IPS-18c (cell line): ENCODE measurements at regions not wholly inside any gene's neighbourhood (a gene's known extent, or its start where the extent isn't known, plus 50 kb on each side); places are given as distances from the start of the nearest gene placed in this dataset.

ENCODE experiments used
- H3K4me3 ChIP-seq: 2 replicates; pipeline ENCODE4 v1.7.0; 2013; ENCODE audit warnings: low read depth, mild to moderate bottlenecking, low read length, moderate library complexity; ENCODE audit not compliant: insufficient read depth
- H3K9me3 ChIP-seq: one replicate; pipeline ENCODE4 v1.6.1; 2013; ENCODE audit warnings: mild to moderate bottlenecking, low read length, moderate library complexity; ENCODE audit not compliant: control insufficient read depth, insufficient read depth

DNA sequence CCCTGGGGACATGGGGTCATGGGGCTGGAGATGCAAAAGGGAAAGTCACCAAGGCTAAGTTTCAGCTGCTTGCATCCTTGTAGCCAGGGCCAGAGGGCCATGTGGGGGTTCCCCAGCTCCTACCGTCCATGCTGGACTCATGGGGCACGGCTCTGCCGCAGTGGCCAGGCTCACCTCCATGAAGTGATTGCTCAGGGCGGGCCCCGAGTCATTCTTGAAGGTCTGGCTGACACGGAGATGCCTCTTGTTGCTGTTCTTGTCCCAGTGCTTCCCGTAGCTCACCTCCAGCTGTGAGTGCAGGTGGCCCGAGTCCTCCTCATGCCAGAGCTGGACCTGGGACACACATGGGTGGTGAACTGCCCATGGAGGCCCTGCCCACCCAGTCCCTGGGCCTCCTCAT, 114.5 kb downstream of the RMI2 start:
- peaks cover 2% of the 10 kb centered on the region for H3K9me3 ChIP-seq

DNA sequence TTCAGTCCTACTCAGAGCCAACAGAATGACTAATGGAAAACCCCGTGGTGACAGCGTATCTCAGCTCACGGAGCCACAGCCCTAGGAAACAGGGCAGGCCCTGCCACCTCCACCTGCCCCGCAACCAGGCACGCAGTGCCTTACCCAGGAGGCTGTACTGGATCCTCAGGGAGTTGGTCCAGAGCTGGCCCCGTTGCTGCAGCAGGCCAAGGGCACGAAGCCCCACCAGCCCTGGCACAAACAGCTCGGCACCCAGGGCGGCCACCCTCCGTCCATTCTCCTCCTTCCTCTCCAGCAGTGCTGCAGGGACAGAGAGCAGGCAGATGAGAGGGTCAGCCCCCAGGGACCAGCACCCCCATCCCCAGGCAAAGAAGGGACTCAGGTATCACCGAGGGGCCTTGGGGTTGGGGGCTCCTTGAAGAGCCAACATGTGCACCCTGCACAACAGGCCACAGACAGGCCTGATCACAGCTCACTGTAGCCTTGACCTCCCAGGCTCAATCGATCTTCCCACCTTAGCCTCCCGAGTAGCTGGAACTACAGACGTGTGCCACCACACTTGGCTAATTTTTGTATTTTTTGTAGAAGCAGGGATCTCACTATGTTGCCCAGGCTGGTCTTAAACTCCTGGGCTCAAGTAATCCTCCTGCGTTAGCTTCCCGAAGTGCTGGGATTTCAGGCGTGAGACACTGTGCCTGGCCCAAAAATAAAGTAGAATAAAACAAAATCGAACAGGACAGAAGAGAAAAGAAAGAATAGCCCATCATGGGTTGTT, 115.7 kb downstream of the RMI2 start:
- no peaks in the 10 kb centered on the region for H3K9me3 ChIP-seq
- H3K4me3 ChIP-seq: no peak overlapping the region

More for the DNA sequence above, 114.5 kb downstream of the RMI2 start:
- no peak overlapping the region for H3K4me3 ChIP-seq

GRCh38 chr16:11461595-11461990, 116.3 kb downstream of the RMI2 start:
- H3K9me3 ChIP-seq: no peaks in the 10 kb centered on the region
- H3K4me3 ChIP-seq: no peak overlapping the region

DNA sequence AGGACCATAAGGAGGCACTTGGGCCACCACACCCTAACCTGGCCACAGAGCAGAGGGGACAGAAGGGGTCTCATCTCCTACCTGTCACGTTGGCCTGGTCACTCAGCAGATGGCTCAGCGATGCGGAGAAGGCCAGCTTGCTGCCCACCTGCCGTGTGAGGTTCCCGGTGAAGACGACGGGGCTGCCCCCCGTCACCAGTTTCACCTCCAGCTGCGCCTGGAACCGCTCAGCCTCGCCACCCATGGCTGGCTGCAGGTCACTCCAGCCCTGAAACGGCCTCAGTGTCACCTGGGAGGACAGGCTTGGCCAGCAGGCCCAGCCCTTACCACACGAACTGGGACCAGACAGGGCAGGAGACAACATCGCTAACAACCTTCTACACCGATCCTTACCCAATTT, 116.8 kb downstream of the RMI2 start:
- Histone ChIP-seq H3K4me3 (no peak overlapping the region), H3K9me3 (no peaks in the 10 kb centered on the region)

DNA sequence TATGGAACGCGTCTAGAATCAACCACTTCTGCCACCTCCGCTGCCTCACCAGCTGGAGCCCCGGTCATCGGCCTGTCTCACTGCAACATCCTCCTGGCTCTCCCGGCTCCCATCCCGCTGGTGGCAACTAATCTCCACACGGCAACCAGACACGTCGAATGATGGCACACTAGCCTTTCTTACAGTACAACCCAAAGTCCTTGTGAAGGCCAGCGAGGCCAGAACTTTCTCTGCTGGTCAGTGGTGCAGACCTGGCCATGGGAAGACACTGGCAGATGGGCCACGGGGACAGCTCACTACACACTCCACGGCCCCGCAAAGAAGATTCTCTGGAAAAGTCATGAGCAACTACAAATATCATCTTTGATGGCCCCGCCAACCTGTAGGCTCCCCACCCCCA, 117.6 kb downstream of the RMI2 start:
- Histone ChIP-seq H3K9me3 (no peaks in the 10 kb centered on the region), H3K4me3 (no peak overlapping the region)

DNA sequence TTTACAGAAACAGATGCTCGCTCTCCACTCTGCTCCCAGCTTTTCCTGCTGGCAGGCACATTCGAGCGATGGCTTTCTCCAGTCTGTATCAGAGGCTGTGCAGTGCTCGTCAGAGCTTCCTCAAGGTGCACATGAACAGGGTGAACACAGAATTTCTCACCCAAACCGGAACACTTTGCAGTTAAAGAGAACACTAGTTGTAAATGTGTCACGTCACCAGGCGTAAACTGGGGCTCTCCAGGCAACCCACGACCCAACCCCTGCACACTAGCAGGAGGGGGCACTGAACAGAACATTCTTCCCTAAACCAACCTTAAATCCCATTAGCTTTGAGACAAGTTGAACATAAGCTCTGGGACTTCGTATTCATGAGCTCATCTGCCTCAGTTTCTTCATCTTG, 119.0 kb downstream of the RMI2 start:
- Histone ChIP-seq H3K9me3 (no peaks in the 10 kb centered on the region), H3K4me3 (no peak overlapping the region)

DNA sequence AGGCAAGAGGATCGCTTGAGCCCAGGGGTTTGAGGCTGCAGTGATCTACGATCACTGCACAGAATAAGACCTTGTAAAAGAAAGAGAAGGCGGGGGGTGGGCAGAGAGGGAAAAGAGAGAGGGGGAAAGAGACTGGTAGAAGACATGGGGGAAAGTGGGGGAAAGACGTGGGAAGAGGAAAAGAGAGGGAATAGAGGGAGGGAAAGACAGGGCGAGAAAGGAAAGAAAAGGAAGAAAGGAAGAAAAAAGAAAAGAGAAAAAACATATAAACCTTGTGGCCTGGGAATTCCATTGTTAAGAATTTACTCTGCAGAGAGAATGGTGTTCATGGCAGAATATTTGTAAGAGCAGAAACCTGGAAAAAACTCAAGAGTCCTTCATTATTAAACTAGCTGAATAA, 120.4 kb downstream of the RMI2 start:
- Histone ChIP-seq H3K9me3 (no peaks in the 10 kb centered on the region), H3K4me3 (no peak overlapping the region)

- no peaks in the 10 kb centered on the region for H3K9me3 ChIP-seq
- H3K4me3 ChIP-seq: no peak overlapping the region
Observed at GRCh38 chr16:11470676-11471415, 115.9 kb downstream of the LITAF start.

- H3K4me3 ChIP-seq: no peak overlapping the region
- H3K9me3 ChIP-seq: no peaks in the 10 kb centered on the region
Observed at GRCh38 chr16:11471548-11471947, 115.2 kb downstream of the LITAF start.

DNA sequence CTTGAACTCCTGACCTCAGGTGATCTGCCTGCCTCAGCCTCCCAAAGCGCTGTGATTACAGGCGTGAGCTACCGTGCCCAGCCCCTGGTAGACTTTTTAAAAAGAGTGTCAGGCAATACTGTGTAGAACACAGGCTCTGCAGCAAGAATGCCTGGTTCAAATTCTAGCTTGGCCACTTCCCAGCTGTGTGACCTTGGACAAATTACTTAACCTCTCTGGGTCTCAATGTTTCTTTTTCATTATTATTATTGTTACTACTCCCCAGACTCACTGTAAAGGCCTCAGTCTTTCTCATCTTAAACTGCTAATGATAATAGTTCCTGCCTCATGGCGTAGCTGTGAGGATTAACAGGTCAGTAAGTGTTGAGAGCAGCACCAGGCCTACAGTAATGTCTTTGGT, 114.3 kb downstream of the LITAF start:
- no peak overlapping the region for H3K4me3 ChIP-seq
- no peaks in the 10 kb centered on the region for H3K9me3 ChIP-seq

- no peaks in the 10 kb centered on the region for H3K9me3 ChIP-seq
- H3K4me3 ChIP-seq: no peak overlapping the region
Observed at GRCh38 chr16:11472851-11473250, 113.9 kb downstream of the LITAF start.

DNA sequence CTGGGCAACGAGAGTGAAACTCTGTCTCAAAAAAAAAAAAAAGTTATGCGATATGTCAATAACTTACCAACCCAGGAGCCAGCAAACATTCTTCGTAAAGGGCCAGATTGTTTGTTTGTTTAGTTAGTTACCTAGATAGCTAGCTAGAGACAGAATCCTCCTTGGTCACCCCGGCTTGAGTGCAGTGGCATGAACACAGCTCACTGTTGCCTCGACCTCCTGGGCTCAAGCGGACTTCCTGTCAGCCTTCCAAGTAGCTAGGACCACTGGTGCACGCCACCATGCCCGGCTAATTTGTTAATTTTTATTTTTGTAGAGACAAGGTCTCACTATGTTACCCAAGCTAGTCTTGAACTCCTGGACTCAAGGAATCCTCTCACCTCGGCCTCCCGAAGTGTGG, 113.0 kb downstream of the LITAF start:
- H3K4me3 ChIP-seq: no peak overlapping the region
- H3K9me3 ChIP-seq: no peaks in the 10 kb centered on the region

DNA sequence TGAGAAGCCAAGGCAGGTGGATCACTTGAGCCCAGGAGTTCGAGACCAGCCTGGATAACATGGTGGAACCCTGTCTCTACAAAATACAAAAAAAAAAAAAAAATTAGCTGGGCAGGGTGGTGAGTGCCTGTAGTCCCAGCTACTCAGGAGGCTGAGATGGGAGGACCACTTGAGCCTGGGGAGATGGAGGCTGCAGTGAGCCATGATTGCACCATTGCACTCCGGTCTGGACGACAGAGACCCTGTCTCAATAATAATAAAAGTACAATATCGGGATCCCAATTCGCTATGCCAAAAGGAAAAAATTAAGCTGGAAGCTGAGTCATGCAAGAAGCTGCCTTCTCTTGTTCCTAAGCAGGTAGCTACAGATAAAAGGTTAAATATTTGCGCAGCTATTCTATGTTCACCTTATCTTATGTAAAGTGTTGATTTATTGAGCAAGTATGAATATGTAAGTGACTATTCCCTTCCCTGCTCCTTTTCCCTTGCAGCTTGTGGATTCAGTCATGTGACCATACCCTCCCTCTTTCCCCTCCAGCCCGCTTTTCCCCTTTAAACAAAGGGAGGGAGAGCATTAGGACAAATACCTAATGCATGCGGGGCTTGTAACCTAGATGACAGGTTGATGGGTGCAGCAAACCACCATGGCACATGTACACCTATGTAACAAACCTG, 112.0 kb downstream of the LITAF start:
- H3K9me3 ChIP-seq: no peaks in the 10 kb centered on the region
- H3K4me3 ChIP-seq: no peak overlapping the region

- no peaks in the 10 kb centered on the region for H3K9me3 ChIP-seq
- no peak overlapping the region for H3K4me3 ChIP-seq
Observed at GRCh38 chr16:11475896-11476630, 110.7 kb downstream of the LITAF start.

- no peak overlapping the region for H3K4me3 ChIP-seq
- no peaks in the 10 kb centered on the region for H3K9me3 ChIP-seq
Observed at GRCh38 chr16:11476676-11477075, 110.0 kb downstream of the LITAF start.

DNA sequence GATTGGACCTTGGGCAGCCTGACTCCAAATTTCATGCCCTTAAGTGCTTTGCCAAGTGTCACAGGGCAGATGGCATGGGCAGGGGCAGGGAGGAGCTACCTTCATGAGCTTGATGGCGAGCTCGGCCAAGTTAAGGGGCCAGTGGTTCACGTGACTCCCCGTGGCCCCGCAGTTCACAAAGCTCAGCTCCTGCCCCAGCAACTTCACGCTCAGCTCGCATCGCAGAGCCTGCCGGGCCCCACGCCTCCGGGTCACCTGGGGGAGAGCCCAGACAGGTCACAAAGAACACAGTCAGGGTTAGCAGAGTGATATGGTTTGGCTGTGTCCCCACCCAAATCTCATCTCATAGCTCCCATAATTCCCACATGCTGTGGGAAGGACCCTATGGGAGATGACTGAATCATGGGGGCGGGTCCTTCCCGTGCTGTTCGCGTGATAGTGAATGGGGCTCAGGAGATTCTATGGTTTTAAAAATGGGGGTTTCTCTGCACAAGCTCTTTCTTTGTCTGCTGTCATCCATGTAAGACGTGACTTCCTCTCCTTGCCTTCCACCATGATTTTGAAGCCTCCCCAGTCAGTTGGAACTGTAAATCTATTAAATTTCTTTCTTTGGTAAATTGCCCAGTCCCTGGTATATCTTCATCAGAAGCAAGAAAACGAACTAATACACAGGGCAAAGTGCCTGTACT, 108.1 kb downstream of the LITAF start:
- H3K9me3 ChIP-seq: peaks cover under 1% of the 10 kb centered on the region
- no peak overlapping the region for H3K4me3 ChIP-seq

- Histone ChIP-seq H3K9me3 (peaks cover 5% of the 10 kb centered on the region), H3K4me3 (no peak overlapping the region)
Observed at GRCh38 chr16:11479916-11480315, 106.8 kb downstream of the LITAF start.
